NCI-H1694 treated with DMSO at 0.1 percent for 48 hours (cell line): ENCODE measurements at regions not wholly inside any gene's neighbourhood (a gene's known extent, or its start where the extent isn't known, plus 50 kb on each side); places are given as distances from the start of the nearest gene placed in this dataset.
"Not testable (repeated sequence)": the region's sequence is repeated elsewhere in the genome, so short reads cannot be mapped to it uniquely, and the experiment has no call there.

Source experiments
- DNase-seq: peaks from one replicate; lab custom pipeline; 2025; lab: John Stamatoyannopoulos, UW

- DNase-seq = not testable (repeated sequence)
These were observed 188.4 kb downstream of the NPIPA8 start for GRCh38 chr16:18148132-18148531.

- not testable (repeated sequence) for DNase-seq
These were observed 189.9 kb downstream of the NPIPA8 start for GRCh38 chr16:18146601-18147142.

GRCh38 chr16:18142066-18142465, 194.5 kb downstream of the NPIPA8 start:
- not testable (repeated sequence) for DNase-seq

GRCh38 chr16:18136288-18136687, 200.2 kb downstream of the NPIPA8 start:
- not testable (repeated sequence) for DNase-seq

- not testable (repeated sequence) for DNase-seq
These were observed 201.5 kb downstream of the NPIPA8 start for GRCh38 chr16:18135024-18135423.

GRCh38 chr16:18131587-18131986, 204.9 kb downstream of the NPIPA8 start:
- not testable (repeated sequence) for DNase-seq

GRCh38 chr16:18130478-18131120, 205.9 kb downstream of the NPIPA8 start:
- DNase-seq = not testable (repeated sequence)

GRCh38 chr16:18127033-18127432, 209.5 kb downstream of the NPIPA8 start:
- DNase-seq = not testable (repeated sequence)

GRCh38 chr16:18119092-18119491, 217.4 kb downstream of the NPIPA8 start:
- not testable (repeated sequence) for DNase-seq

- not testable (repeated sequence) for DNase-seq
These were observed 217.9 kb downstream of the NPIPA8 start for GRCh38 chr16:18118684-18119083.

GRCh38 chr16:18118071-18118470, 218.5 kb downstream of the NPIPA8 start:
- not testable (repeated sequence) for DNase-seq

GRCh38 chr16:18104412-18104811, 232.1 kb downstream of the NPIPA8 start:
- DNase-seq = not testable (repeated sequence)

- not testable (repeated sequence) for DNase-seq
These were observed 235.5 kb downstream of the NPIPA8 start for GRCh38 chr16:18101077-18101476.

GRCh38 chr16:18092605-18093004, 243.9 kb downstream of the NPIPA8 start:
- not testable (repeated sequence) for DNase-seq

- DNase-seq = not testable (repeated sequence)
These were observed 255.7 kb downstream of the NPIPA8 start for GRCh38 chr16:18080658-18081363.

GRCh38 chr16:18077910-18078309, 258.6 kb downstream of the NPIPA8 start:
- DNase-seq = not testable (repeated sequence)

- no peak for DNase-seq
These were observed 264.4 kb downstream of the NPIPA8 start for GRCh38 chr16:18072161-18072560.

- DNase-seq = no peak
These were observed 266.9 kb downstream of the NPIPA8 start for GRCh38 chr16:18069683-18070082.

- no peak for DNase-seq
These were observed 268.1 kb downstream of the NPIPA8 start for GRCh38 chr16:18068477-18068876.

GRCh38 chr16:18062713-18063112, 273.8 kb downstream of the NPIPA8 start:
- no peak for DNase-seq

GRCh38 chr16:18060351-18060750, 276.2 kb downstream of the NPIPA8 start:
- DNase-seq = no peak

- DNase-seq = no peak
These were observed 277.0 kb downstream of the NPIPA8 start for GRCh38 chr16:18059577-18059976.

- no peak for DNase-seq
These were observed 277.4 kb downstream of the NPIPA8 start for GRCh38 chr16:18059089-18059488.
